Thymus (tissue), 11 donors: ENCODE measurements at regions not wholly inside any gene's neighbourhood (a gene's known extent, or its start where the extent isn't known, plus 50 kb on each side); places are given as distances from the start of the nearest gene placed in this dataset.

Experiments used
- DNase-seq, 9 donors: peaks; one replicate each; pipeline ENCODE4 v3.0.0-alpha.2; 2013; ENCODE audit warnings: low spot score in 9 of 9, low read depth in 6 of 9, missing footprints in 1 of 9
- H3K27ac ChIP-seq, 2 donors: one replicate each; pipeline ENCODE4 v1.5.1; 2013; ENCODE audit warnings: control low read depth in 1 of 2, low read depth in 1 of 2, low read length in 1 of 2, mild to moderate bottlenecking in 1 of 2, moderate library complexity in 1 of 2
- H3K27me3 ChIP-seq, 2 donors: one replicate each; pipeline ENCODE4 v1.5.1; 2013; ENCODE audit warnings: low read length in 1 of 2; ENCODE audit not compliant: control insufficient read depth in 2 of 2, insufficient read depth in 1 of 2
- H3K36me3 ChIP-seq, 2 donors: one replicate each; pipeline ENCODE4 v1.5.1; 2013; ENCODE audit warnings: low read length in 1 of 2, mild to moderate bottlenecking in 1 of 2, moderate library complexity in 1 of 2; ENCODE audit not compliant: control insufficient read depth in 2 of 2, insufficient read depth in 2 of 2
- H3K4me1 ChIP-seq, 2 donors: one replicate each; pipeline ENCODE4 v1.5.1; 2013; ENCODE audit warnings: low read length in 2 of 2; ENCODE audit not compliant: control insufficient read depth in 2 of 2, insufficient read depth in 2 of 2
- H3K4me3 ChIP-seq, 2 donors: one replicate each; pipeline ENCODE4 v1.5.1; 2013; ENCODE audit warnings: low read length in 2 of 2, control low read depth in 1 of 2, mild to moderate bottlenecking in 1 of 2
- H3K9me3 ChIP-seq, 2 donors: one replicate each; pipeline ENCODE4 v1.5.1; 2013; ENCODE audit warnings: low read length in 1 of 2, mild to moderate bottlenecking in 1 of 2; ENCODE audit not compliant: control insufficient read depth in 2 of 2, insufficient read depth in 1 of 2
- WGBS: extraction: QIAGEN DNeasy Blood & Tissue Kit; methylation state at CpG from one replicate; pipeline ENCODE4 v1.1.7; 2013; 5-methylcytosine and 5-hydroxymethylcytosine counted together
- donor health status: healthy.

GRCh38 chr6:68279793-68280557 is 355.1 kb upstream of the ADGRB3 start:
- no peak for DNase-seq
- H3K27me3 ChIP-seq = no peaks in the 10 kb centered on the region
- H3K4me3 ChIP-seq = no peak overlapping the region
- peaks cover 0 to 7% of the 10 kb centered on the region in 2 donors for H3K9me3 ChIP-seq
- no peaks in the 10 kb centered on the region for H3K4me1 ChIP-seq
- WGBS = 95% methylated on average over 3 of the region's 3 CpGs
- no peak overlapping the region for H3K27ac ChIP-seq
- no peaks in the 10 kb centered on the region for H3K36me3 ChIP-seq

GRCh38 chr6:68273297-68273696 is 361.8 kb upstream of the ADGRB3 start:
- no peak overlapping the region for H3K4me3 ChIP-seq
- H3K27me3 ChIP-seq = no peaks in the 10 kb centered on the region
- no peaks in the 10 kb centered on the region for H3K4me1 ChIP-seq
- no peak overlapping the region for H3K27ac ChIP-seq
- no peaks in the 10 kb centered on the region for H3K36me3 ChIP-seq
- no peak for DNase-seq
- no peaks in the 10 kb centered on the region for H3K9me3 ChIP-seq

- Histone ChIP-seq H3K9me3 (peaks cover 1 to 16% of the 10 kb centered on the region in 2 donors), H3K27ac (no peak overlapping the region), H3K4me3 (no peak overlapping the region), H3K4me1 (no peaks in the 10 kb centered on the region), H3K36me3 (no peaks in the 10 kb centered on the region), H3K27me3 (no peaks in the 10 kb centered on the region)
- DNase-seq = no peak
- WGBS = 69% methylated on average over 2 of the region's 2 CpGs
Observed at GRCh38 chr6:68256391-68256790, 378.7 kb upstream of the ADGRB3 start.

- no peaks in the 10 kb centered on the region for H3K4me1 ChIP-seq
- no peak overlapping the region for H3K27ac ChIP-seq
- DNase-seq = no peak
- peaks cover 1 to 10% of the 10 kb centered on the region in 2 donors for H3K9me3 ChIP-seq
- WGBS = 4% methylated on average over 2 of the region's 2 CpGs
- no peak overlapping the region for H3K4me3 ChIP-seq
- H3K27me3 ChIP-seq = no peaks in the 10 kb centered on the region
- no peaks in the 10 kb centered on the region for H3K36me3 ChIP-seq
Observed at GRCh38 chr6:68252632-68253031, 382.4 kb upstream of the ADGRB3 start.

- DNase-seq = no peak
- no peaks in the 10 kb centered on the region for H3K36me3 ChIP-seq
- H3K4me1 ChIP-seq = no peaks in the 10 kb centered on the region
- H3K9me3 ChIP-seq = no peaks in the 10 kb centered on the region
- WGBS = 94% methylated on average over 4 of the region's 4 CpGs
- H3K27ac ChIP-seq = no peak overlapping the region
- no peaks in the 10 kb centered on the region for H3K27me3 ChIP-seq
- H3K4me3 ChIP-seq = no peak overlapping the region
Observed at GRCh38 chr6:68247782-68248181, 387.3 kb upstream of the ADGRB3 start.

GRCh38 chr6:68240726-68241125 is 394.4 kb upstream of the ADGRB3 start:
- no peak overlapping the region for H3K4me3 ChIP-seq
- no peak for DNase-seq

GRCh38 chr6:68239034-68239433 is 396.0 kb upstream of the ADGRB3 start:
- 87% methylated on average over 2 of the region's 2 CpGs for WGBS
- no peaks in the 10 kb centered on the region for H3K9me3 ChIP-seq
- no peak overlapping the region for H3K27ac ChIP-seq
- DNase-seq = no peak
- no peaks in the 10 kb centered on the region for H3K4me1 ChIP-seq
- no peak overlapping the region for H3K4me3 ChIP-seq
- H3K27me3 ChIP-seq = no peaks in the 10 kb centered on the region
- H3K36me3 ChIP-seq = no peaks in the 10 kb centered on the region

More at GRCh38 chr6:68240726-68241125, 394.4 kb upstream of the ADGRB3 start:
- Histone ChIP-seq H3K36me3 (no peaks in the 10 kb centered on the region), H3K4me1 (no peaks in the 10 kb centered on the region), H3K27me3 (no peaks in the 10 kb centered on the region), H3K9me3 (no peaks in the 10 kb centered on the region), H3K27ac (no peak overlapping the region)

GRCh38 chr6:68238097-68238601 is 396.9 kb upstream of the ADGRB3 start:
- H3K27ac ChIP-seq = no peak overlapping the region
- no peaks in the 10 kb centered on the region for H3K27me3 ChIP-seq
- no peak overlapping the region for H3K4me3 ChIP-seq
- H3K9me3 ChIP-seq = no peaks in the 10 kb centered on the region
- 26% methylated on average over 1 of the region's 1 CpG for WGBS
- DNase-seq = no peak
- H3K4me1 ChIP-seq = no peaks in the 10 kb centered on the region
- H3K36me3 ChIP-seq = no peaks in the 10 kb centered on the region

GRCh38 chr6:68237205-68237604 is 397.9 kb upstream of the ADGRB3 start:
- no peaks in the 10 kb centered on the region for H3K9me3 ChIP-seq
- H3K36me3 ChIP-seq = no peaks in the 10 kb centered on the region
- H3K27ac ChIP-seq = no peak overlapping the region
- no peak for DNase-seq
- 91% methylated on average over 6 of the region's 6 CpGs for WGBS
- H3K27me3 ChIP-seq = no peaks in the 10 kb centered on the region
- H3K4me3 ChIP-seq = no peak overlapping the region
- H3K4me1 ChIP-seq = no peaks in the 10 kb centered on the region
